Stimulated activated naive CD4-positive, alpha-beta T cell treated with Interleukin-2 at 50 U/mL for 16 hours (primary cell): ENCODE measurements at regions not wholly inside any gene's neighbourhood (a gene's known extent, or its start where the extent isn't known, plus 50 kb on each side); places are given as distances from the start of the nearest gene placed in this dataset.
"Not testable (repeated sequence)": the region's sequence is repeated elsewhere in the genome, so short reads cannot be mapped to it uniquely, and the experiment has no call there.

Experiments
- DNase-seq: peaks from one replicate; lab custom pipeline; 2025; lab: John Stamatoyannopoulos, UW

DNA sequence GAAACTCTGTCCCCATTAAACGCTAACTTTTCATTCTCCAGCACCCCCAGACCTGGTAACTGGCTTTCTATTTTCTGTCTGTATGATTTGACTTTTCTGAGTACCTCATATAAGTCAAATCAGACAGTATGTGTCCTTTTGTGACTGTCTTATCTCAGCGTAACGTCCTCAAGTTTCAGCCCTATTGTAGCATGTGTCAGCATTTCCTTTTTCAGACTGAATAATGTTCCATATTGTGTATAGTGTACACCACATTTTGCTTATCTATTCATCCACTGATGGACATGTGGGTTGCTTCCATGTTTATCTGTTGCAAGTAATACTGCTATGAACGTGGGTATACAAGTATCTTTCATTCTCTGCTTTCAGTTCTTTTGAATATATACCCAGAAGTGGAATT is 242.4 kb downstream of the RTP5 start:
- not testable (repeated sequence) for DNase-seq

DNA sequence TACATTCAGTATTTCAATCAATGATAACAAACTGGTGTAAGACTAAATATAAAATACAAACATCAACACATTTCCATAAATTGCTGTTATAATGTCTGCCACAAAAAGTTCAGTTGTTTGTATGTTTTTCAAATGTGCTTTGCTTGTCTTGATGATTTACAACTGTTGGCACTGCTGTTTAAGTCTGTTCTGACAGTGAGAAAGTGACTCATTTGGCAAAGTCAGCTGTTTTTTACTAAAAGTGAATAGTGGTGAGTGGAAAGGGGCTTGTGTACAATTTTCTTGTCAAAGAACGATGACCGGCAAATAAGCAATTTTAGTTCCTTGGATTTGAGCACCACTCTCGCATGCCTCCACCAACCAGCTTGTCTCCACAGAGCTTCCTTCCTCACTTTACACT is 244.0 kb downstream of the RTP5 start:
- not testable (repeated sequence) for DNase-seq

DNA sequence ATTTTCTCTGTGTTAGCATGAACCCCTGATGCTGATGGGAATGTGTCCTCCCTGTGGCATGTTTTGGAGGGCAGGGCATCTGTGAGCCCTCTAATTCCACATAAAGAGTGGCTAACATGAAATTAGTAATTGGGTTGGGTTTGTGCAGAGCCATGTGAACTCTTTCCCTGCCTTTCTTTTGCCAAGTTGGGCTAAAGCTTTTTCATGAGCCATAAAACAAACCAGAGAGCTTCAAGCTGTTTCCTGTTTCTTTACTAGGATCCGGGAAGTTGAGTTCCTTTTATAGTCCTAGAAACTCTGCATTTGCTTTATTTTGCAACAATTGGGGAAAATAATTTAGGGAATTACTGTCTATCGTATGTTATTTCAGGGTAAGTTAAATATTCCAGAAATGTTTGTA is 247.1 kb downstream of the RTP5 start:
- not testable (repeated sequence) for DNase-seq

DNA sequence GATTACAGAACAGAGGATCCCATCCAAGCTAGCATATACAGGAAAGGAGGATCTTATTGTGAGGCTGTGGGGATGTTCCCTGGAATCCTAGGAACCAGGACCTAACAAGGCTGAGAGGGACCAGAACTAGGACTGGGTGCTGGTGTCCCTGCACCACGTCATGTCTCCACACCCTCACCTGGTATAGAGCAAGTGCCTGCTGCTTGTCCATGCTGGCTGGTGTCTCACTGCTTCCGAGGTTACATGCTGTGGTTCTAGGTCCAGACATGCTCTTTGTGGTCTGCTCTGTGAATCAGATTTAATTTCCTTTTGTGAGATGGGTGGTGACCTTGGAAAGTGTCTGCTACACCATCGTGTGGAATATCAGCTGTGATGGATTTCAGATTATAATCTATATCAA is 247.8 kb downstream of the RTP5 start:
- not testable (repeated sequence) for DNase-seq

DNA sequence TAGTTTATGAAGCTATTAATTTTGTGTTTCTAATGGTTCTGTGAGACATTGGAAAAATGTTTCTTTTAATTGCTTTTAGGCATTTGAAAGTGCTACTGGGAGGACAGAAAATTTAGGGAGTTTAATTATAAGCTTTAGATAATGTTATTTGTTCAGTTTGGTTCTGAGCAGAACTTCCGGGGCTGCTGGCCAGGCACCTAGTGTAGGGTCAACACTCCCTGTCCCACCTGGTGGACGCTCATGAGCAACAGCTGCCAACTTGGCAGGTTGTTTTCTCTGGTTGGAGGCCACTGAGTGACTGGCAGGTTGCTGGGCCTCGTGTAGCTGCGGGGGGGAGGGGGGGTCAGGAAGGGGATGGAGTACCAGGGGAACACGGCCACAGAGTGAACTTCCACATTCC is 250.2 kb downstream of the RTP5 start:
- DNase-seq: not testable (repeated sequence)

DNA sequence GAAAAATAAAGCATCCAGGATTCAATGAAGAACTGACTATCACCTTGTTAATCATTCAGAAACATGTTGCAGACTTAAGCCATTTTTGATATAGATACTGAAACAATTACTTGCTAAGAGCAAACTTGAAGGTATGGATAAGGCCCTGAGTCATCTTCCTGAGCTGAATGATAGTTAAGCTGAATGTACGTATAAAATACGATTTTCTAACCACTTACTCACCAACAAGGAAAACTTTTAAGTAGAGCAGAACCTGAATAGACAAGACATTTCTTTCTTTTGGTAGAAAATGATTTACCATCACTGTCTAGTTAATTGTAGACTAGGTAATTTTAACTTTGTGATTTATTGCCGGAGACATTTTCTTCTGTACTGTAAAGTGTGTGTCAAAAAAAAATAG is 261.2 kb downstream of the RTP5 start:
- DNase-seq: not testable (repeated sequence)

DNA sequence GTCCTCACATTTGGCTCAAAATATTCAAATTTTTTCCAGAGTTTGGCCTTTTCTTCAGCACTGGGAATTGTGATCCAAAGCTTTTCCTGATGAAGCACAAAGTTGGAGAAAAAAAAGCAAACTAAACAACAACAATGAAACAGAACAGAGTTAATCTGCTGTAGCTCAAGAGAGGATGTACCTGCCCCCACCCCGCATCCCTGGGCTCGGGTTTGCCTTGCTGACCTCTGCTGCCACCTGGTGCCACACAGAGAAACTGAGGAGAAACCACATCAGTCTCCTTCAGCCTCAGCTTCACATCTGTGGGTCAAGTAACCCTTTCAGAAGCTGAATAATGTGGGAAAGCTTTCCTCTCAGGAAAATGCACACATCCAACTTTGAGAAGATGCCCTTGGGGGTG is 290.4 kb downstream of the RTP5 start:
- not testable (repeated sequence) for DNase-seq

DNA sequence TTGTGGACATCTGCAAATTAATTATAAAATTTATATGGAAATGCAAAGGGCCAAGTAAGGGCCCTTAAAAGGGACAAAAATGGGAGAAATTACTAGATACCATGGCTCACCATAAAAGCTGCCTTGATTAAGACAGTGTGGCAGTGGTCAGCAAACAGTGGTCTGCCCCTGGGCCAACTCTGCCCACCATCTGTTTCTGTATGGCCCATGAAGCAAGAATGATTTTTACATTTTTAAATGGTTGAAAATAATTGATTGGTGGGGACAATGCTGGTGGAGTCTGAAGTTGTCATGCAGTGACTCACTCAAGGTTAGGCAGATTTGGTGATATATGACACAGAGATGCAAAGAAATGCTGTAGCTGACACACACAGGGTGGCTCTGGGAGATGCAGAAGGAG is 295.6 kb downstream of the RTP5 start:
- not testable (repeated sequence) for DNase-seq

DNA sequence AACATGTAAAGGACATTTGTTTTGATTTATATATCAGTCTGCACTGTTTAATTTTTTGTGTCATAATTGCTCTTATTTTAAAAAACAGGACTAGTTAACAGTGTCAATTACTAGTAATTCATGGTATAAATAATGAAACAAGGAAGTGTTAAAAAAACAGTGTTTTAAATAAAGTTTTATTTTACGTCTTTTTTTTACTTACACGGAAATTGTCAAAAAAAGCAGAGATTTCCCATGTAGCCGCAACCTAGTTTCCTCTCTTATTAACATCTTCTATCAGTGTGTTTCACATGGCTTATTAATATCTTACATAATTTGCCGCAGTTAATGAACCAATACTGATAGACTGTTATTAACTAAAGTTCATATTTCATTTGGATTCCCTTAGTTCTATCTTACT is 301.8 kb downstream of the RTP5 start:
- not testable (repeated sequence) for DNase-seq
